GM04503 (cell line): ENCODE measurements at regions not wholly inside any gene's neighbourhood (a gene's known extent, or its start where the extent isn't known, plus 50 kb on each side); places are given as distances from the start of the nearest gene placed in this dataset.
A peak's percentile ranks its signal among the peaks of the same experiment; 100 is the strongest.
"Not testable (repeated sequence)": the region's sequence is repeated elsewhere in the genome, so short reads cannot be mapped to it uniquely, and the experiment has no call there.

Experiments
- DNase-seq: peaks from one replicate; pipeline ENCODE4 v3.0.0-alpha.2; 2012; ENCODE audit warnings: low read depth

DNA sequence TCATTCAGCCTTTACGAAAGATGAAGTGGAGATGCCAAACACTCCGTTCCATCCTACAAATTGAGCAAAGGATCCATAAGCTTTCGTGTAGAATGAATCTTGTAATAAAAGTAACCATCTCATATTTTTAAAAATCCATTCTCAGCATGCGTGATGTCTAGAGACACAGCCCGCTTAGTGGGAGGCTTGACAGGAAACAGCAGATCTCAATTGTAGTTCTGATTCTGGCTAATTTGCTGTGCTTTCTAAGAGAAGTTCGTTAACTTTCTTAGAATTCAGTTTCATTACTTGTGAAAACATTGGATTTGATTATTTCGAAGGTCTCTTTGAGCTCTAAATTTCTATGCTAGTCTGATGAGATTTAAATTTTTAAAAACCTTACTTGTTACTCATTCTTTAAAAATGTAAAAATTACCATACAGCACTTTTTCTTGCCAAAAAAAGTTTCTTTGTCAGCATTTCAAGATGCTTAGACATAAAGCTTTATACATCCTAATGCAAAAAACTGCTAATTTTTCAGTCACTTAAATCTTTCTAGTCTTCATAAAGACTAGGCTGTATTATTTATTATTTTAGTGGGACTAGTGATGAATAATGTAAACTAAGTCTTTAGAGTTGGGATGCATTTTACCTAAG lies 66.9 kb upstream of the NEIL3 start:
- DNase-seq: no peak

DNA sequence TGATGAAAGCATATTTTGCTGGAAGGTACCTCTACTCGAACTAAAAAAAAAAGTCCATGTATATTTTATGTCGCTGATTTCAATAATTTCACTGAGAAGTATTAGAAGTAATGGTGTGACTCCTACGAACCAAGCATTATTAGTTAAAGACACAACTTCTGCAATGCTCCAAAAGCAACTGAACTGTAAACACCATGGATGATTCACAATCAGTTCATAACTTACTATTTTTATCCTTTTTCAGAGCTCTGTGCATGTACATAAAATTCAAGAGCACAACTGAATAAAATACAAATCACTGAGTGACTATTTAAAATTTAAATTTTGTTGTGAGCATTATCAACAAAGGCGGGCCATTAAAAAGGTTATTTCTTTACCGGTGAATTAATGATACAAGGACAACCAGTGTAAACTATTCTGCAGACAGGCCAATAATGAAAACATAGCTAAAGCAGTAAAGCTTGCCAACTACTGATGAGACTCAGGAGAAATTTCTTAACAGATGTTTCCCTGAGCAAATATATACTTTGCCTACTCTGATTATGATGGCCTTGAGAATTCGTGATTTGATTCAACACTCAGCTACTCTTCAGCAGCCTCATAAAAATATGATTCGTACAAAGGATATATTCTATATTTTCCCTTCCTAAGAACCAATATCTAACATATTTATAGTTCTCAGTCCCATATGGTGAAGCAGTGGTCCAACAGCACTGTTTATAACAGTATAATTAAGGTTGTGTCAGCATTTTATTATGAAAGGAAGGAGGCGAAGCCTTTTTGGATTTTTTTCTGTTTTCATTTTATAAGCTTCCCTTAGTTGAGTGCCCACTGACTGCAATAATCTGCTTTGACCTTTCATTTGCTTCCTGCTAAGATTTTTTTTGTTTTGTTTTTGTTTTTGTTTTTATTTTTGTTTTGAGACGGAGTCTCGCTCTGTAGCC lies 62.8 kb upstream of the NEIL3 start:
- DNase-seq: peak; percentile 20

DNA sequence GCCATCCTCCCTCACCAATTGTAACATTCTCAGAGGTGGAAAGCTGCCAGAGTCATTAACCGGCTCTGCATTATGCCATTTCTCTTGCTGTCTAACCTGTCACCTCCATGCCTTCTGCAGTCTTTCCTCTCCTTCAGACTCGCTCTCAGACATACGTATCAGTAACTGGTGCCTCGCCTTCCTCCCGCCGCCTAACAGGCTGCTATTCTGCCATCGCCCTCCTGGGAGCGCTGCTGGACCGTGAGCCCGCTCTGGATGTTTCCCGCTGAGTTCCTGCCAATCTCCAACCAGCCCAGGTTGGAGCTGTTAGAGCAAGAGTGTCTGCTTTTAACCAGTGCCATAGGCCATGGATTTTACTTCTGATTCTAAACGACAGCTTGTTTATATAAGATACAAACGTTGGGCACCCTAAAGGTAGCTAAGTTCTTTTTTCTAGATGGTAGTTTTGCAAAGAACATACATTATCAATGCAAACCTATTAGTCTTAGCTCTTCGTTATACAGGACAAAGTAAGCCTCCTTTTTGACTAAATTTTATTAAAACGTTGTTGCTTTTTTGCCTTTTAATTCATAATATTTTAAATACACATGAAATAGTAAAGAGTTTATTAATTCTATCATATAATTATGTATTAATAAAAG lies 59.5 kb upstream of the NEIL3 start:
- no peak for DNase-seq

DNA sequence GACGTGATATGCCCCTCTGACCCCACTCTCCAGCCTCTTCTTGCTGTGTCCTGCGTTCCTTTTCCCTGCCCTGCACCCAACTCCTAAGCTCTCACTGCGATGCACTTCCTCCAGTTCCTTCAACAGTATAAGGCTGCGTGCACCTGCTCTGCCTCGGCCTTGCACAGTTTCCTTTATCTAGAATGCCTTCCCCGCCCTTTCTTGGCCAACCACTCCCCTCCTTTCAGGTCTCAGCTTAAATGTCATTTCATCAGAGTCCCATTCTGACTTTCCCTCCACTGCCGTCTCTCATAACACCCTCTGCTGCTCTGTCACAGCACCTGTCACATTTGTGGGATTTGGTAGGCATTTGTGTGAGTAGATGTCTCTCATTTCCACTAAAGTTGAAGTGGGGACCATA lies 58.4 kb upstream of the NEIL3 start:
- DNase-seq: no peak

DNA sequence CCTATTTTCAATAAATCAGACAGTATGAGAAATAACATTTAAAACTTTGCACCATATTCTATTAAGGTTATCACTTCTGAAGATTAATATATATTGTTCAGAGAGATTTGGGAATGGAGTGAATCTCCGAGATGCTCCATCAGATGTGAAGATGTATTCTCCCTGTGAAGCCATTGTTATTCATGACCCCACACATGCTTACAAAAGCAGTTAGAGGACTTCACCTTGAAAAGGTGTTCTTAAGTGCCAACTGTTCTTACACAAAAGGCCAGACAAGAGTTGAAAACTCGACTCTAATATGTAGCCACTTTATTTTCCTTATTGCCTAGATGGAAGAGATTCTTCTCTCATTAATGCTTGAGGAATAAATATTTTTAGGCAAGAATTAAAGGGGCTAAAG lies 54.3 kb upstream of the NEIL3 start:
- no peak for DNase-seq

DNA sequence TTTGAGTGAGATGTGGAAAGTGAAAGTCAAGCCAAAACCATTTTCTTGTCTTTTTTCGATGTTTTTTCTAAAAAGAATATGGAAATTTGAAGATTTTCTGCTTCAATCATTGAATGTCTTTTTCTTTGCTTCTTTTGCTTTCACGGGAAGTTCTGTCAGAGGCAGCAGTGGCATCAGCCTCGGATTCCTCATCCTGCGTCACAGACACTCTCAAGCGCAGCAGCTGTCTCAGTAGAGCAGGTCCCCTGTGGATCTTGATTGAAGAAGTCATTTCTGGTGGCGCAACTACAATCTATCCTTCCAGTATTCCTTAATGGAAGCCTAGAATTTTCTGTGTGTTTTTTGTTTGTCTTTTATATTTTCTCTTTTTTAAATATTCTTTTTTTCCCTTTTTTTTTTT lies 52.7 kb upstream of the NEIL3 start:
- no peak for DNase-seq

DNA sequence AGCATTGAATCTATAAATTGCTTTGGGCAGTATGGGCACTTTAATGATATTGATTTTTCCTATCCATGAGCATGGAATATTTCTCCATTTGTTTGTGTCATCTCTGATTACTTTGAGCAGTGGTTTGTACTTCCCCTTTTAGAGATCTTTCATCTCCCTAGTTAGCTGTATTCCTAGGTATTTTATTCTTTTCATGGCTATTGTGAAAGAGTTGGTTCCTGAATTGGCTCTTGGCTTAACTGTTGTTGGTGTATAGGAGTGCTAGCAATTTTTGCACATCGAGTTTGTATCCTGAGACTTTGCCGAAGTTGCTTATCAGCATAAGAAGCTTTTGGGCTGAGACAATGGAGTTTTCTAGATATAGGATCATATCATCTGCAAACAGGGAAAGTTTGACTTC lies 50.2 kb upstream of the NEIL3 start:
- DNase-seq: not testable (repeated sequence)
